ENCODE measurements at regions not wholly inside any gene's neighbourhood (a gene's known extent, or its start where the extent isn't known, plus 50 kb on each side); places are given as distances from the start of the nearest gene placed in this dataset.

- intact Hi-C loops (cut with DNase I; ENCODE audit: low total_unique reads), result no loop called here
- no peaks in the 10 kb centered on the region for H3K9me3 ChIP-seq
- TF ChIP-seq, protein P1, sequence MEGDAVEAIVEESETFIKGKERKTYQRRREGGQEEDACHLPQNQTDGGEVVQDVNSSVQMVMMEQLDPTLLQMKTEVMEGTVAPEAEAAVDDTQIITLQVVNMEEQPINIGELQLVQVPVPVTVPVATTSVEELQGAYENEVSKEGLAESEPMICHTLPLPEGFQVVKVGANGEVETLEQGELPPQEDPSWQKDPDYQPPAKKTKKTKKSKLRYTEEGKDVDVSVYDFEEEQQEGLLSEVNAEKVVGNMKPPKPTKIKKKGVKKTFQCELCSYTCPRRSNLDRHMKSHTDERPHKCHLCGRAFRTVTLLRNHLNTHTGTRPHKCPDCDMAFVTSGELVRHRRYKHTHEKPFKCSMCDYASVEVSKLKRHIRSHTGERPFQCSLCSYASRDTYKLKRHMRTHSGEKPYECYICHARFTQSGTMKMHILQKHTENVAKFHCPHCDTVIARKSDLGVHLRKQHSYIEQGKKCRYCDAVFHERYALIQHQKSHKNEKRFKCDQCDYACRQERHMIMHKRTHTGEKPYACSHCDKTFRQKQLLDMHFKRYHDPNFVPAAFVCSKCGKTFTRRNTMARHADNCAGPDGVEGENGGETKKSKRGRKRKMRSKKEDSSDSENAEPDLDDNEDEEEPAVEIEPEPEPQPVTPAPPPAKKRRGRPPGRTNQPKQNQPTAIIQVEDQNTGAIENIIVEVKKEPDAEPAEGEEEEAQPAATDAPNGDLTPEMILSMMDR (IDR thresholded peaks at IDR 0.05), result no peak
- no peak for TF ChIP-seq POLR2A (IDR thresholded peaks at IDR 0.05)
- H3K36me3 ChIP-seq, result no peaks in the 10 kb centered on the region
- no peak overlapping the region for H3K27ac ChIP-seq
- H3K4me1 ChIP-seq, result no peaks in the 10 kb centered on the region
- no peak overlapping the region for H3K4me3 ChIP-seq
- no peak for DNase-seq
- no peaks in the 10 kb centered on the region for H3K27me3 ChIP-seq
Observed at GRCh38 chr2:2715036-2715818, 384.2 kb upstream of the MYT1L start.

GRCh38 chr2:2714408-2714807, 383.3 kb upstream of the MYT1L start:
- H3K9me3 ChIP-seq, result no peaks in the 10 kb centered on the region
- TF ChIP-seq POLR2A (IDR thresholded peaks at IDR 0.05), result no peak
- TF ChIP-seq, protein P1 (IDR thresholded peaks at IDR 0.05), result no peak
- intact Hi-C loops (cut with DNase I; ENCODE audit: low total_unique reads), result no loop called here

GRCh38 chr2:2709431-2709770, 378.3 kb upstream of the MYT1L start:
- Histone ChIP-seq H3K4me3 (no peak overlapping the region), H3K27me3 (no peaks in the 10 kb centered on the region), H3K4me1 (no peaks in the 10 kb centered on the region), H3K36me3 (no peaks in the 10 kb centered on the region), H3K9me3 (no peaks in the 10 kb centered on the region), H3K27ac (no peak overlapping the region)
- DNase-seq, result no peak
- intact Hi-C loops (cut with DNase I; ENCODE audit: low total_unique reads), result no loop called here
- no peak for TF ChIP-seq POLR2A (IDR thresholded peaks at IDR 0.05)
- TF ChIP-seq, protein P1 (IDR thresholded peaks at IDR 0.05), result no peak

More at GRCh38 chr2:2714408-2714807, 383.3 kb upstream of the MYT1L start:
- no peak for DNase-seq
- Histone ChIP-seq H3K4me1 (no peaks in the 10 kb centered on the region), H3K27me3 (no peaks in the 10 kb centered on the region), H3K36me3 (no peaks in the 10 kb centered on the region), H3K4me3 (no peak overlapping the region), H3K27ac (no peak overlapping the region)

- Histone ChIP-seq H3K9me3 (no peaks in the 10 kb centered on the region), H3K27ac (no peak overlapping the region), H3K4me3 (no peak overlapping the region), H3K36me3 (no peaks in the 10 kb centered on the region), H3K27me3 (no peaks in the 10 kb centered on the region), H3K4me1 (no peaks in the 10 kb centered on the region)
- intact Hi-C loops (cut with DNase I; ENCODE audit: low total_unique reads), result no loop called here
- TF ChIP-seq POLR2A (IDR thresholded peaks at IDR 0.05), result no peak
- TF ChIP-seq, protein P1 (IDR thresholded peaks at IDR 0.05), result no peak
- no peak for DNase-seq
Observed at GRCh38 chr2:2708575-2709430, 377.7 kb upstream of the MYT1L start.

Data from uterus (tissue), 3 donors.